ENCODE measurements at regions not wholly inside any gene's neighbourhood (a gene's known extent, or its start where the extent isn't known, plus 50 kb on each side); places are given as distances from the start of the nearest gene placed in this dataset.

DNA sequence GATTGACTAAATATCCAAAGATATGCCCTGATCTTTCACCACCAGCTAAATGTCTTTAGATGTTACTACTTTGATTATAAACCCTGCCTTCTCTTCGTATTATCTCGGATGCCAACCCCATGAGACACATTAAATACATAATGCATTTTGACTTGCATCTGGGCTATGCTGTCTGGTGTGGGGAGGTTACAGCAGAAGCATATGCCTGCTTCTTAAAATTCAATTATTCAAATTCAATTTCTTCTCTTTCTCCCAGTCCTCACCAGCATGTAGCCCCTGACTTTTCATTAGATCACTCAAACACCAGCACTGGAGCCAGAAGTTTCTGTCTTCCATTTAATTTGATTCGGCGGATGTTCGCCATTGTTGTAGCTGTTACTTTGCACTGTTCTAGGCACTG lies 360.7 kb upstream of the CAMK1G start:
- DNase-seq (ENCODE audit: low read depth), result no peak

DNA sequence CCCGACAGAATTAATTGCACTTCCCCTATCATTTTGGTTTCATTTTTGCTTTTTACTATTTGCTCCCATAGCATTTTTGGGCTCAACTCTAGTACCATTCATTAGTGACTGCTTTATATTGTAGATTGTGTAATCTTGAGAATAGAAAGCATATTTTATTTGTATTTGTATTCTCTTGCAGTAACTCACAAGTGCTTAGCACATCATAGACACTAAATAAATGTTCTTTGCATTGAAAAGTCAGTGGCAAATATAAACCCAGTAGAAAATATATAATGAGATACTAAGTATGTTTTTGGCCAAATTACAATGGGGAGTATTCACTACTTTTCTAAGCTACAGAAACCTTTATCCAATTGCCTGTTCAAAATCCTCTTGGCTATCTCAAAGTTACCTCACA lies 359.7 kb upstream of the CAMK1G start:
- DNase-seq (ENCODE audit: low read depth), result no peak

DNA sequence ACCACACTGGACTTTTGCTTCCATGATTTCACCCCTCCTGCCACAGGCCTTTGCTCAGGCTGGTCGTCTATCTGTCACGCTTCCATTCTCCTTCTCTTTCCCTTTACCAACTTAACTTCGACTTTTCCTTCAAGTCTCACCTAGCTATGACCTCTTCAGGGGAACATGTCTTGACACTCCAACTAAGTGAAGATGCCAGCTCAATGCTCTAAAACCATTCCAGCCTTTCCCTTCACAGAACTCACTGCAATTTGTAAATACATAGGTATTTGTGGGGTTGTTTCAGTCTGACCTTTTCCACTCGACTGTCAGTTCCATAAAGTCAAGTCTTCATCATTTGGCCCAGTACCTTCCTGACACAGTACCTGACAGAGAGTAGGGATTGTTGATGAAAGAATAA lies 358.6 kb upstream of the CAMK1G start:
- DNase-seq (ENCODE audit: low read depth), result no peak

DNA sequence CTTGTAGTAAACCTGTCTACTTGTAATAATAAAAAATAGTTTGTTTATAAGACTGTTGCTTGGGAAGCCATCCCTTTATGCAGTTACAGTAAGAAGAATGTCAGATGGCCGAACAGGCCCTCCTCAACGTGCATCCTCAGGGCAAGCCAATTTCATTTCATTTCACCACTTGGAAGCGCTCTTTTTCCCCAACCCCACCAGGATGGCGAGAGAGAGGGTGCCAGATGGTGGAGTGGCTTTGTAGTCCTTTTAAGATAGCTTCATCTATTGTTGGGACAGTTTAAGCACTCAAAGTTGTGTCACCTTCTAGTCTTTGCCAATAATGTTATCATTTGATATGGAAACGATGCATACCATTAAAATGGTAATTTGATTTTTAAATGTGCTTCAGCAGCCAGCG lies 356.3 kb upstream of the CAMK1G start:
- no peak for DNase-seq (ENCODE audit: low read depth)

DNA sequence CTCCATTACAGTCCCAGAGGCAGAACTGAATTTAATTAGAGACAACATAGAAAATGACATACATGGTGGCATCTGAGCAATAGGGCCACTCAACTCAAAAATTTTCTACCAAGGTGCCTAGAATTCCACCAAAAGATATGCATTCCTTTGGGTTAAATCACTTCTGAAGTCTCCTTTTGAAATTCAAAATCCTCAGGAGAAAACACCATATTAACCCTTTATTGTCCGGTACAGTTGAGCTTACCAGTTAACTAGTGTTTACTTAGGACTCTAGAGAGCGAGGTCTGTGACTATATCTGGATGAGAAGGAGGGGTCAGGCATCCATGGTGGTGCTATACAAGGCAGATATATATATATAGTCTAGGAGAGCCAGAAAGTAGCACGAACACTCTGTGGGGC lies 355.6 kb upstream of the CAMK1G start:
- DNase-seq (ENCODE audit: low read depth), result no peak

DNA sequence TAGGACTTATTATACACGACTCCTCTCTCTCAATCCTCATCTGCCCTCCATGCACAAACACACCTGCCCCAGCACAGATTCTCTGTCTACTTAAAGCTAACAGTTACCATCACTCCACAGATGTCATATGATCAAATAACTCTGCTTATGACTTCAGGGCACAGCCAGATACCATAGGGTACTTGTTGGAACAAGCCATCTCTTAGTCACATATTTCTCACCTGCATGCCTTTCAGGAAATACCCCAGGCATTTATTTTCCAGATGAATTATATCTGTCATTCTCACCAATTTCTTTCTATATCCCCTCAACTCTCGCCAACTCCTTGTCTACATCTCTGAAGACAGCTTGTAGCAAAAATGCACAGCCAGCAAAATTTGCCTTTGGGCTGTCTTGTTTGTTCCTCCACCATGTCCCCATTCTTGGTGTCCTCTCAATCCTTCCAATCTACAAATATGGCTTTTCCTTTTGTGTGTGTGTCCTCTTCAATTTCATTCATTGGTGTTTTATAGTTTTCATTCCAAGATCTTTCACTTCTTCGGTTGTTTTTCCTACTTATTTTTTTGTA lies 353.9 kb upstream of the CAMK1G start:
- no peak for DNase-seq (ENCODE audit: low read depth)

DNA sequence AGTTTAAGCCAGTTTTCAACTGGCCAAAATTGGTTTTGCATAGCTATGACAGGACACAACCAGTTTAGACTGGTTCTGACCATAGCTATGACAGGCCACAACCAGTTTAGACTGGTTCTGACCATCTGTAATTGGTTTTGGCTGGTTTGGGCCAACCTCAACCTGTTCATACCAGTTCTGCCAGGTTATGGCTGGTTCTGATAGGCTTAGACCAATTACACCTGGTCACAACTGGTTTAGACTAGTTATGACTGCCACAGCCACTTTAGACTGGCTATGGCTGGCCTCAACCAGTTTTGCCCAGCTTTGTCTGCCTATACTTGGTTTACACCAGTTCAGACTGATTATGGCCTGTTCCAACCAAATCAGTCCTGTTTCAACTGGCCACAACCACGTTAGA lies 353.2 kb upstream of the CAMK1G start:
- no peak for DNase-seq (ENCODE audit: low read depth)

DNA sequence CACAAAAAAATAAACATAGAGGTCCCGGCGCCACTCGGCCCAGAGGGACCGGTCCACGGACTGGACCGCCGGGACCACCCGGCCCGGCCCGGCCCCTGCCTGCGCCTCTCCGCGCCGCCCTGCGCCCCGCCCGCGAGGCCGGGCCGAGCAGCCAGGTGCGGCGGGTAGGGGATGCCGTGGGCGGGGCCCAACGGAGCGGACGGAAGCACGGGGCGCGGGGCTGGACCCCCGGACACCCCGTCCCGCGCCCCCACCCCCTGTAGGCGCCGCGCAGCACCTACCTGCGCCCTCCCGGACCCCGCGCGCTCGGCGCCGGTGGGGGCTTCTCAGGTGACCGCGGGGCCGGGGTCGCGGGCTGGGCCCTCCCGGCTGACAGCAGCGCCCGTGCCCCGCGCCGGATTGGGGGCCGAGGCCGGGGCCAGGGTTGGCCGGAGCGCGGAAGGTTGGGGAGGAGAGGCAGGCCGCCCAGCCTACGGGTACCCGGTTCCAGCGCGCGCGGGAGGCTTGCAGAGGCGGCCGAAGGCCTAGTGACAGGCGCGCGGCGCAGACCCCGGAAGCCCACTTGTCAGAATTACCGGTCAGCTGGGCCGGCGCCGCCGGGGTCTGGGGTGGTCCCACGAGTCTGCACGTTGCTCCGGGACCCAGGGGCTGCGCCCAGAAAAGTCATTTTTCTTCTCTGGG lies 351.9 kb upstream of the CAMK1G start:
- no peak for DNase-seq (ENCODE audit: low read depth)

DNA sequence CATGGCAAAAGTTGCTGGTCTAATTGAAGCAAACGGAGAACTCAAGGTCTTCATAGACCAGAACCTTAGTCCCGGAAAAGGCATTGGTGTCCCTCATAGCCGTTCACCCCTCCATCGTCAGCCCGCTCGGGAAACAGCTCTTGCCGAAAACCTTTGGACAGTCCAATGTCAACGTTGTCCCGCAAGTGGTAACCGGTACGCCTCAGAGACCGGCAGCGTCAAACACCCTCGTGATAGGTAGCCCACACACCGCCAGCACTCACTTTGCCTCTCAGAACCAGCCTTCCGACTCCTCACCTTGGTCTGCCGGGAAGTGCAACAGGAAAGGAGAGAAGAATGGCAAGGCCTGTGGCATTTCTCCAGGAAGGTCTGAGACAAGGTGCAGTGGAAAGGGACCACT lies 351.3 kb upstream of the CAMK1G start:
- DNase-seq (ENCODE audit: low read depth), result no peak

DNA sequence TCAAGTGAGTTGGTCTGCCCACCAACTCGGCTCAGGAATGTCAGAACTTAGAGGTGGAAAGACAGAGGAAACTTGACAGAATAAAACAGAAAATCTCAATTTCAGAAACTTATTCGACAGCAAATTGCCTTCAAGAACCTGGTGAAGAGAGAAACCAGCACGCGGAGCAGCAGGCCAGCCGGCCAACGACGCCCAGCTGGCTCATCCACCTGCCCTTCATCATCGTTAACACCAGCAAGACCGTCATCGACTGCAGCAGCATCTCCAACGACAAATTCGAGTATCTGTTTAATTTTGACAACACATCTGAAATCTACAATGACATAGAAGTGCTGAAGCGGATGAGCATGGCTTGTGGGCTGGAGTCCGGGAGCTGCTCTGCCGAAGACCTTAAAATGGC lies 350.8 kb upstream of the CAMK1G start:
- no peak for DNase-seq (ENCODE audit: low read depth)

DNA sequence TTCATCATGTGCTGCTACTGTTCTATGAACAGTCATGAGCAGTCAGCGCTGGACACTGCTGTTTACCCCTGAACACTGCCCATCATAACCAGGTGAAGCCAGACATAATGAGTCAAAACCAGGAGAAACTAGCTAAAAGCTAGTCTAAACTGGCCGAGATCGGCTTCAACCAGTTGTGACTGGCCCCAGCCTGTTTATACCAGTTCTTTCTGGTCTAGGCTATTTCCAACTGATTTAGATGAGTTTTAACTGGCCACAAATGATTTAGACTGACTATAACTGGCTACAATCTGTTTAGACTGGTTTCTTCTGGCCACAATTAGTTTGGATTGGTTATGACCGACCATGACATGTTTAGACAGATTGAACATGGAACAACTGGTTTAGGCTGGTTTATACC lies 348.3 kb upstream of the CAMK1G start:
- no peak for DNase-seq (ENCODE audit: low read depth)

DNA sequence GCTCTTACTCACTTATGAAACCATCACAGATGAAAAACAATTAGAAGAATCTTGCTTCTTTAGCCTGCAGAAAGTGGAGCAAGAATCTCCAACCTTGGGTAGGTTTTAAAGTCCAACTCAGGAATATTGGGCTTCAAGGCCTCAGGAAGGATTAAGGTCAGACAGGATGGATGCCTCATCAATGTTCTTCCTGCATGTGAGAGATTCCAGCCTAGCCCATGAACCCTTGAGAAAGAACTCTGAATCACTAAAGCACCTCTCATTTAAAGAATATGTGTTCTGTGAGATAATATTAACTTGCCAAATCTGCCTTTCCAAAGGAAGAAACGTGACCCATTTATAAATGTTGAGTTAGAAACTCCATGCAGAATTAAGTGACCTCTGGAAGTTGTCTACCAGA lies 345.2 kb upstream of the CAMK1G start:
- DNase-seq (ENCODE audit: low read depth), result no peak

DNA sequence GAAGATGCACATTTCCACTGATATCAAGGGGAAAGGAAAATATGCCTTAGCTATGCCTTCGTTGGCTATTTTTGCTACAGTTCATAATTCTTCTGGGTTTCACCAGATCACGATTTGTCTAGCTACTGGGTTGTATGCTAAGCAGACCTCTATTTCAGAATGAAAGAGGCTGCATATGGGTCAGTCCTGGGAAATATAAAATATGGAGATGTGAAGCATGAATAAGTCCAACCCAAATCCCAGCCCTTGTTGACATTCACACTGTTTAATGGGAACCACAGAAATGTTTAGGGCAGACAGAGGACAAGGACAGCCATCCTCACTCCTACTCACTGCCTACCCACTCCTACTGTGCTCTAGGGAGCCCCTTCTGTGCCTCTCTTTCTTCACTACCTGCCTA lies 343.2 kb upstream of the CAMK1G start:
- DNase-seq (ENCODE audit: low read depth), result no peak

DNA sequence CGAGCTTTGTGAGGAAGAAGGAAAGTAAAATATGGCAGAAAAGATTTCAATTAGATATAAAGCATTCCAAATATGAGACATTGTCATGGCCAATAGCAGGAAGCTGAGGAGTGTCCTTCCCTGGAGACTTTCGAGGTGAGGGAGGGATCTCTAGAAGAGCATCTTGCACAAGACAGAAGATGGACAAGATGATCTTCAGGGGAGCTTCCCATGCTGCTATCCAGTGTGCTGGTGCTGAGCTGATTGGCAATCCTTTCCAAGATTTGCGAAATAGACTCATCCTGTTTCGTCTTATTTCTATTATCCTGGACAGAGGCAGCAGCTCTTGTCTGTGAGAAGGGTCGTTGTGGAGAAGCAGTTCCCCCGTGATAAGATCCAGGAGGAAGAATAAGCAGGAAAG lies 342.0 kb upstream of the CAMK1G start:
- DNase-seq (ENCODE audit: low read depth), result no peak

DNA sequence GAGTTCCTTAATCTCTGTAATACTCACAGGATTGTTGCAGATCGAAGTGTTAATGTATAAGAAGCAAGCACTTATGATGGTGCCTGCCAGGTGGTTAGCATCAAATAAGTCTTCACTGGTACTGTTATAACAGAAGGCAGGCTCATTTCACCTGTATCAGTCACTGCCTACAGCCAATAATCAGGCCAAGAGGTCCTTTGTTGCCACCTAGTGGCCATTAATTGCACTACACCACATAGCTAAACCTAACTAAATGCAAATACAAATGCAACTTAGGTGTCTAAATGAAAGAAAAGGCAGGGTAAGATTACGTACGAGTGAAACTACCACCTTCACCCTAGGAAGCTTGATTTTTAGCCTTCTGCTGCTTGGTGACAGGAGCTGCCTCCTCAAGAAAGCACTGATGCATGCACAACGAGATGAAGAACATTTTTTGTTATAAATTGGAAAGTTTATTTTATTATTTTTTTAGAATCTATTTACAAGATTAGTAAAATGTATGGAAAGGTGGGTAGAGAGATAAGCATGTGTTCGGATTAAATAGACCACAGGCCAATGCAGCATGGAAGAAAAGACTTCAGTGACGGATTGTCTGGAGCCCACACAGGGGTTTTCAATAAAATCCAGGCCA lies 334.8 kb upstream of the CAMK1G start:
- DNase-seq (ENCODE audit: low read depth), result peak; percentile 23

DNA sequence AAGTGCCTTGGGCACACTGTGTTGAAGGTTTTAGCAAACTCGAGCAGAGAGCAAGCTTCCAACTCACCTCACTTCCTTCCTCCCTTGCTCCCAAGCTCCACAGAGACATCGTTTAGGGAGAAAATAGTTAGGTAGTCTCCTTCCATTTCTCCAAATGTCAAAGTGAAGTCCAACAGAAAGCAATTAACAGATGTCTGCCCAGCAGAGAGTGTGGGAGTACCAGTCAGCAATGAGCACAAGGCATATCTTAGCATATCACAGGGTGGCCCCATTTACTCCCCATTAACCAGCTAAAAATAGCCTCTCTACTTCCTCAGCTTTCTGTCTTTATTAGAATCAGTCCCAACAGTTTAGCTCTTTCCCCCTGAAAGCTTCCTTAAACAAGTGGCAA lies 334.2 kb upstream of the CAMK1G start:
- no peak for DNase-seq (ENCODE audit: low read depth)

DNA sequence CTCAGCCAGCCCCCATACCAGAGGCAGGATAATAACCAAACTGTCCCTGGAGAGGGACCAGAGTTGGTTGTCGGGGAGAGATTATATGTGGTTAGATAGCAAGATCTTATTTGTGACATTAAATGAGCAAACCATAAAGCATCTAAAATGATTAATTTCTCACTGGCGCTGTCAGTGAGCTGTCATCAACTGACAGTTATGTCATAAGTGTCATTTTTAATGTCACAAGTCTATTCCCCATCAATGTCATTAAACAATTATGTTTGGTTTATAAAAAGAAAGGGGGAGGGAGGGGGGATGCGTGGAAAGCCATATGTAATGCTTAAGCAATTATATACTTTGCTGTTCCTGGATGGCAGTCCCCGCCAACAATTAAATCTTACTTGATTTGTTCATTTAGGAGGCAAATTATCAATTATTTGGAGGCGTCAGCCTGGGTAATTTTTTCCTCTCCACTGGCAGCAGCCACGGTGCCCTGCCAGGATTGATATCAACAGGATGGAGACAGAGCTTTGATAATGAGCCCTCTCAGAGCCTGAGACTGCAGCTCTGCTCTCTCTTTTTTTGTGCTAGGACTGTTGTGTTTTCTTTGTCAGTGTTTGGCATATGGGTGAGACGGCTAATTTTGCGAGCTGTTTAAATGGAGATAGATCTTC lies 333.6 kb upstream of the CAMK1G start:
- no peak for DNase-seq (ENCODE audit: low read depth)

DNA sequence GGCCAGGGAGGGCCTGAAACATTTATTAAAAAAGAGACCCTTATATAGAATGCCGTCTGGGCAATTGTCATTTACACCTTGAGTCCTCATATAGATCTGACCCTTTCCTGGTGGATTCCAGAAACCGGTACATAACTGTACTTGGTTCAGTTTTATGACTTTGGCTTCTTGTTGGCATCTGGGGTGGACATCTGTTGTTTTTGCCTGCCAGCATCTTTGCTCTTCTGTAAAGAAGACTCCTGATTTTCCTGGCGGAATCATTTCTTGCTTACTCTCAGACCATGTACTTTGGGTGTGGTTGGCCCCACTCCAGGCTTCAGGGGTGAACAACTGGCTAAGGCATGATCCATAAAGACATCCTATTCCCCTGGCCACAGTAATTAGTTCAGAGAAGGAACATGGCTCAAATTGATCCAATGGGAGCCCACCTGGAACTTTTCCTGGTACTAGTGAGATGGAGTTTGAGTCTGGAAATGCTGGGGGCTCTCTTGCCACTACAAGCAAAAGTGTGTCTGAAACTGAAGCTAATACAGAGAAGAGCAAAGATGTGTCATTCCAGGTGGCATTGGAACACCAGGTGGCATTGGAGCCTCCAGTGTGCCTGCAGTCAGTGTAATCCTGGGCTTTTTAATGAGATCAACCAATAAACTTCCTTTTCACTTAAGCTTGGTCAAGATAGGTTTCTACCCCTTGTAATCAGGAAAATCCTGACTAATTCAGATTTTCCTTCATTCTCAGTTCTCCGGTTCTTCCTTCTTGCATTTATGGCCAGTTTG lies 332.5 kb upstream of the CAMK1G start:
- DNase-seq (ENCODE audit: low read depth), result no peak

DNA sequence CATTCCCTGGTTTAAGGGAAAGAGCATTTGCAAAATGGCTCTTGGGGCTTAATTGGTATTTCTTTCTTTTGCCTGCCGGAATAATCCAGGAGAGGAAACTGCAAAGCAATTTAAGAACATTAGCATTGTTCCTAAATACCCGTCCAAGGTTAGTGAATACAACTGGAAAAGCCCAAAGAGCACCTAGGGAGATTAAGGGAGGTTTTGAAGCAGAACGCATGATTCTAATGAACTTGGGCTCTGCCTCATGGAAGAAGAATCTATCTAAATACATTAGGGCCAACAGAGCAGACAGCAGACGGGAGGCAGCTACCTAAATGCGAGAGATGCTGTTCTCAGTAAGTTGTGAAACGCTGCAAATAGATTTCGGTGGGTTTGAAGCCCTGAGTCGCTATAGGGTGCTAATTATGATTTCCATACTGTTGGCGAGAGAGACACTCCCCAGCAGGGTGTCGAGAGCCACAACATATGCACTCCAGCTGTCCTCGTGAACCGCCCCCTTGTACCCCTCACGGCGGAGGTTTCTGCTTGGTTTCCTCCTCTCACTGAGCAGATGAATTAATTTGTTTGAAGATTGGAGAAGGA lies 326.7 kb upstream of the CAMK1G start:
- DNase-seq (ENCODE audit: low read depth), result no peak

DNA sequence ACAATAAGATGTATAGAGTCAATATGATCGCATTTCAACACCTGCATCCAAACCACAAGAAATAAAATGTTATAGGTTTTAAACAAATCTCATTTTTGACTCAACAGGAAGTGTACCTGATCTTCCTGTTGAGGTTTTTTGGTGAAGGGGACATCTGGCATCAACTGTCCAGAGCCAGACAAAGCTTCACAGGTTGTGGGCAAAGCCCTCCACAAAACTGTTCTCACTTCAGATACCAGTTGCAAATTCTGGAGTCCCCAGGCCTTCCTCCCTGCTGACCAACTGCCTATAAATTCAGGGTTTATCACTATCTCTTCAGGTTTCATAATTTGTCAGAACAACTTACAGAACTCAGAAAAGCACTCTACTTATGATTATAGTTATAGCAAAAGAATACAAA lies 326.1 kb upstream of the CAMK1G start:
- DNase-seq (ENCODE audit: low read depth), result no peak

DNA sequence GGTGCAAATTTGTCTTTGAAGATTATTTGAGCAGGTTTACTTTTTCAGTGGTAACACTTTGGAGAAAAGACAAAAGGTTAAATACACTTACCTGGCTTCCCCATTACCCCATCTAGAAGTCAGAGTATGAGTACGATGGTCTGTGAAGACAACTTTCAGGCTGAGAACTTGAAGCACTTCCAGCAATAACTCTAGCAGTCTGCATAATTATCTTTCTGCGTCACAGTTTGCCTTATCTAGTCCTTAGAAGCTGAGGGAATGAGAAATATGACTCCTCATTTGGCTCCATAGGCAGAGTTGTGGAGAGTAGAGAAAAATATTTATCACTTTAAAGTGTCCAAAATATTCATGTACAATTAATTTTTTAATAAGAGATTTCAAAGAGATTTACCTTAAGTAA lies 323.4 kb upstream of the CAMK1G start:
- no peak for DNase-seq (ENCODE audit: low read depth)

DNA sequence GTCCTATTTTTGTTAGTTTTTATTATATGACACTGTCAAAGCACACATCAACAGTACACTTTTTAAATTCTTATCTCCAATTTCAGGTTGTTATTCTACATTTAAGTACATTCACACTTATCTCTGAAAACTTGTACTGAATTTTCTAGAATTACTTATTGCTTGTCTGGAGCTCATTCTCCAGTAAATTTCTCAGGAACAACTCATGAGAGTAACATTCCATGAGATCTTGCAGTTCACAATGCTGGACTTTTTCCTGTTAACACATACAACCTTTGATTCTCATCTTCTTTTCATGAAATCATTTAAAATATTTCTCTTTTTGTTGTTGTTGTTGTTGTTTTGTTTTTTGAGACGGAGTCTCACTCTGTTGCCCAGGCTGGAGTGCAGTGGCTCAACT lies 320.9 kb upstream of the CAMK1G start:
- no peak for DNase-seq (ENCODE audit: low read depth)
